ENCODE measurements at regions not wholly inside any gene's neighbourhood (a gene's known extent, or its start where the extent isn't known, plus 50 kb on each side); places are given as distances from the start of the nearest gene placed in this dataset.

GRCh38 chr5:17056141-17056631 is 120.1 kb upstream of the MYO10 start:
- no peak overlapping the region for H2AK5ac ChIP-seq (ENCODE audit: low read depth, low read length)
- no peak overlapping the region for H3K56ac ChIP-seq (replicated peaks; ENCODE audit: insufficient read length, low read depth, low read length)
- no peak overlapping the region for H3K4me3 ChIP-seq (ENCODE audit: extremely low read depth in 1 of 4, insufficient read depth in 2 of 4, low read depth in 3 of 4, low read length in 4 of 4)
- no peak overlapping the region for H4K91ac ChIP-seq (replicated peaks; ENCODE audit: insufficient read length, low read length)
- H2BK5ac ChIP-seq (ENCODE audit: low read depth, low read length) = no peak overlapping the region
- DNase-seq (ENCODE audit: low read depth in 1 of 2, low spot score in 2 of 2) = no peak
- H2AFZ ChIP-seq (ENCODE audit: low read length) = no peak overlapping the region
- 92% methylated on average over 7 of the region's 7 CpGs; no CpG with 5 or more reads in 1 of the 2 experiments for WGBS, 2 experiments (ENCODE audit: extremely low coverage in 1 of 2, insufficient coverage in 1 of 2, insufficient read length in 1 of 2, insufficient replicate concordance in 2 of 2, low coverage in 1 of 2, low lambda C conversion rate in 2 of 2, missing lambda C conversion rate in 1 of 2)
- ChIA-PET POLR2A (ENCODE audit: partially characterized antibody) (no interaction called here), CTCF (ENCODE audit: partially characterized antibody) (interaction anchor here (0.8 to 4.8 kb wide), 9 partner anchors 11 to 877 kb away, joined by 3 to 20 read pairs (median 3); no protein-coding TSS in a partner anchor)
- no peak overlapping the region for H4K5ac ChIP-seq (ENCODE audit: insufficient read length, low read depth, low read length)
- no peaks in the 10 kb centered on the region for H3K27me3 ChIP-seq (replicated peaks in 1 of 4; ENCODE audit: control insufficient read depth in 3 of 4, extremely low read depth in 1 of 4, insufficient read depth in 3 of 4, low read length in 3 of 4)
- H2BK15ac ChIP-seq (ENCODE audit: low read length) = no peak overlapping the region
- no peak for TF ChIP-seq NANOG (IDR thresholded peaks at IDR 0.05; ENCODE audit: insufficient read depth, low read depth, low read length, poor library complexity, severe bottlenecking)
- TF ChIP-seq USF2 (IDR thresholded peaks at IDR 0.05; ENCODE audit: low read length) = no peak
- TF ChIP-seq EZH2 (IDR thresholded peaks at IDR 0.05; ENCODE audit: low read depth, low read length, severe bottlenecking) = no peak
- no peak for TF ChIP-seq ASH2L (IDR thresholded peaks at IDR 0.05; ENCODE audit: low read length)
- TF ChIP-seq CTBP2 (IDR thresholded peaks at IDR 0.05; ENCODE audit: borderline replicate concordance, insufficient read depth, insufficient read length, low read length) = no peak
- H2BK20ac ChIP-seq (ENCODE audit: low read length) = no peak overlapping the region
- peaks cover 0 to 4% (median 0%) of the 10 kb centered on the region in 4 experiments; a peak in 3 of 7 replicates for H3K4me1 ChIP-seq (replicated peaks in 1 of 4; ENCODE audit: control insufficient read depth in 3 of 4, insufficient read depth in 4 of 4, low read length in 3 of 4)
- H2BK12ac ChIP-seq (ENCODE audit: low read depth, low read length) = no peak overlapping the region
- H2BK120ac ChIP-seq (replicated peaks; ENCODE audit: low read depth, low read length) = no peak overlapping the region
- no peak overlapping the region for H3K14ac ChIP-seq (ENCODE audit: insufficient read length)
- H3K79me1 ChIP-seq (ENCODE audit: low read depth, low read length) = no peaks in the 10 kb centered on the region
- no peak overlapping the region for H3K23ac ChIP-seq (ENCODE audit: insufficient read length)
- H3K9me3 ChIP-seq (ENCODE audit: insufficient read depth in 2 of 2, low read depth in 1 of 2, low read length in 1 of 2) = no peaks in the 10 kb centered on the region
- H3K9ac ChIP-seq (replicated peaks in 1 of 4; ENCODE audit: extremely low read depth in 1 of 4, low read depth in 3 of 4, low read length in 3 of 4) = no peak overlapping the region
- H3K27ac ChIP-seq (ENCODE audit: low read depth, low read length) = no peak overlapping the region
- H3K36me3 ChIP-seq (ENCODE audit: control insufficient read depth in 2 of 4, insufficient read depth in 4 of 4, low read length in 3 of 4) = no peaks in the 10 kb centered on the region
- no peak overlapping the region for H3K4ac ChIP-seq (replicated peaks; ENCODE audit: insufficient read length, low read depth, low read length)
- H3K18ac ChIP-seq (ENCODE audit: extremely low read depth, low read length) = no peak overlapping the region
- H3K23me2 ChIP-seq (ENCODE audit: low read depth, low read length) = no peaks in the 10 kb centered on the region
- no peak overlapping the region for H4K8ac ChIP-seq (ENCODE audit: extremely low read depth, insufficient read depth, low read length)
- no peak for FAIRE-seq
- H3K79me2 ChIP-seq (ENCODE audit: control insufficient read depth in 1 of 2, insufficient read depth in 2 of 2, low read length in 2 of 2) = no peaks in the 10 kb centered on the region
- no peak overlapping the region for H3K4me2 ChIP-seq (ENCODE audit: insufficient read depth in 1 of 2, low read depth in 2 of 2, low read length in 2 of 2)
- H4K20me1 ChIP-seq (replicated peaks in 1 of 2; ENCODE audit: control insufficient read depth in 1 of 2, insufficient read depth in 2 of 2, low read length in 2 of 2) = no peaks in the 10 kb centered on the region

Measured in H1 (cell line).